Activated CD8-positive, alpha-beta T cell treated with anti-CD3 and anti-CD28 coated beads for 36 hours (primary cell): ENCODE measurements at regions not wholly inside any gene's neighbourhood (a gene's known extent, or its start where the extent isn't known, plus 50 kb on each side); places are given as distances from the start of the nearest gene placed in this dataset.
A peak's percentile ranks its signal among the peaks of the same experiment; 100 is the strongest.

Experiments
- ATAC-seq: fragments of 200-7000 bp; cut with Tn5 transposase; one replicate; pipeline ENCODE4 v1.10.0; 2021; ENCODE audit warnings: mild to moderate bottlenecking, moderate library complexity
- CTCF ChIA-PET: fragments of 350-600 bp; sonication (Branson Sonifier 250); formaldehyde crosslinking; loops from one replicate; lab custom pipeline; 2021; ENCODE audit warnings: antibody characterized with exemption; lab: Charles Lee
- POLR2A ChIA-PET: fragments of 350-600 bp; sonication (Branson Sonifier 250); formaldehyde crosslinking; loops from one replicate; lab custom pipeline; 2021; ENCODE audit warnings: antibody characterized with exemption; lab: Charles Lee
- DNase-seq: peaks from one replicate; pipeline ENCODE4 v3.0.0-alpha.2; 2020
- H3K27ac Mint-ChIP-seq: one replicate; pipeline ENCODE4 v1.8.0; 2021; ENCODE audit warnings: mild to moderate bottlenecking, mixed read lengths
- H3K27me3 Mint-ChIP-seq: one replicate; pipeline ENCODE4 v1.8.0; 2021; ENCODE audit warnings: mixed read lengths
- H3K36me3 Mint-ChIP-seq: one replicate; pipeline ENCODE4 v1.8.0; 2021; ENCODE audit warnings: low read depth, mixed read lengths
- H3K4me1 Mint-ChIP-seq: one replicate; pipeline ENCODE4 v1.8.0; 2021; ENCODE audit warnings: low read depth, mixed read lengths
- H3K4me3 Mint-ChIP-seq: one replicate; pipeline ENCODE4 v1.8.0; 2021; ENCODE audit warnings: mild to moderate bottlenecking, moderate library complexity, mixed read lengths
- H3K9me3 Mint-ChIP-seq: one replicate; pipeline ENCODE4 v1.8.0; 2021; ENCODE audit warnings: mixed read lengths
- intact Hi-C: fragments of 100-400 bp; cut with micrococcal nuclease; formaldehyde crosslinking; loops from one replicate; pipeline ENCODE4 v1.10.0; 2022
- TF ChIP-seq, protein P1 (sequence below): fragments of 200-600 bp; IDR thresholded peaks from one replicate; pipeline ENCODE4 v1.8.0; 2022; ENCODE audit warnings: antibody characterized with exemption, mild to moderate bottlenecking

DNA sequence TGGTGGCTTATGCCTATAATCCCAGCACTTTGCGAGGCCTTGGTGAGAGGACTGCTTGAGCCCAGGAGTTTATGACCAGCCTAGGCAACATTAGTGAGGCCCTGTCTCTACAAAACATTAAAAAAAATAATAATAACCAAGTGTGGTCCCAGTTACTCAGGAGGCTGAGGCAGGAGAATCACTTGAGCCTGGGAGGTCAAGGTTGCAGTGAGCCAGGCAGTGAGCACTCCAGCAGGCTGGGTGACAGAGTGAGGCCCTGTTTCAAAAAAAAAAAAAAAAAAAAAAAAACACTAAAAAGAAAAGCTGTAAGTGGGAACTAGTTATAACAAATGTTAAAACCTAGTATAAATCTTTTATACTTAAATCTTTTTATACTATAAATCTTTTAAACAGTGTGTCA, 146.2 kb upstream of the ITGA4 start:
- intact Hi-C loops: loop anchor here (5.0 kb wide), 1 partner anchor 184 kb away; no protein-coding TSS in a partner anchor
- ATAC-seq (no peak), DNase-seq (peak; percentile 38)
- Mint-ChIP-seq H3K27me3 (no peaks in the 10 kb centered on the region), H3K4me3 (no peak overlapping the region), H3K27ac (peak overlapping the region; percentile 63), H3K9me3 (no peaks in the 10 kb centered on the region), H3K4me1 (peaks cover 51% of the 10 kb centered on the region), H3K36me3 (peaks cover 2% of the 10 kb centered on the region)
- CTCF ChIA-PET: interaction anchor here (0.6 to 4.0 kb wide), 8 partner anchors 8 to 207 kb away, joined by 3 to 19 read pairs (median 5); partner anchors contain the start of gene ITGA4
- POLR2A ChIA-PET: interaction anchor here (0.8 to 4.6 kb wide), 2 partner anchors 12 to 146 kb away, joined by 3 to 26 read pairs; partner anchors contain the start of gene ITGA4
- TF ChIP-seq, protein P1, sequence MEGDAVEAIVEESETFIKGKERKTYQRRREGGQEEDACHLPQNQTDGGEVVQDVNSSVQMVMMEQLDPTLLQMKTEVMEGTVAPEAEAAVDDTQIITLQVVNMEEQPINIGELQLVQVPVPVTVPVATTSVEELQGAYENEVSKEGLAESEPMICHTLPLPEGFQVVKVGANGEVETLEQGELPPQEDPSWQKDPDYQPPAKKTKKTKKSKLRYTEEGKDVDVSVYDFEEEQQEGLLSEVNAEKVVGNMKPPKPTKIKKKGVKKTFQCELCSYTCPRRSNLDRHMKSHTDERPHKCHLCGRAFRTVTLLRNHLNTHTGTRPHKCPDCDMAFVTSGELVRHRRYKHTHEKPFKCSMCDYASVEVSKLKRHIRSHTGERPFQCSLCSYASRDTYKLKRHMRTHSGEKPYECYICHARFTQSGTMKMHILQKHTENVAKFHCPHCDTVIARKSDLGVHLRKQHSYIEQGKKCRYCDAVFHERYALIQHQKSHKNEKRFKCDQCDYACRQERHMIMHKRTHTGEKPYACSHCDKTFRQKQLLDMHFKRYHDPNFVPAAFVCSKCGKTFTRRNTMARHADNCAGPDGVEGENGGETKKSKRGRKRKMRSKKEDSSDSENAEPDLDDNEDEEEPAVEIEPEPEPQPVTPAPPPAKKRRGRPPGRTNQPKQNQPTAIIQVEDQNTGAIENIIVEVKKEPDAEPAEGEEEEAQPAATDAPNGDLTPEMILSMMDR: no peak

DNA sequence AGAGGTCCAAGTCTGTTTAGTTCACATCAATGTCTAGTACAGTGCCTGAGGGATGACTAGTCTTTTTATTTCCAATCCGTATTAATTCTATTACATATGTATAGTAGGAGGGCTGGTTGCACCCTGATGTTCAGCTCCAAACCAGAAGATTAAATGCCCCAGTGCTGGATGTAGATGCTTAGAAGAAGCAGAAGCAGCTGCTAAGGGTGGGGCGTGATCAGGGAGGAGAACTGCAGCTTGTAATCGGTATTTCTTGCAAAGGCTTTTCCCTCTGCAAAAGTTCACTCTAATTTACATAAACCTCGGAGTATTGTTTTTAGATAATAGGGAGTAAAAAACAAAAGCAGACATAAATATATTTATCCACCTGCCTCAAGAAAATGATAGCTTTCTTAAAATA, 145.3 kb upstream of the ITGA4 start:
- peak overlapping the region; percentile 100 for H3K27ac Mint-ChIP-seq
- H3K9me3 Mint-ChIP-seq: no peaks in the 10 kb centered on the region
- peaks cover 45% of the 10 kb centered on the region for H3K4me1 Mint-ChIP-seq
- DNase-seq: peak; percentile 52
- no peaks in the 10 kb centered on the region for H3K27me3 Mint-ChIP-seq
- H3K4me3 Mint-ChIP-seq: peak overlapping the region; percentile 83
- CTCF ChIA-PET: interaction anchor here (1.0 to 4.0 kb wide), 6 partner anchors 11 to 208 kb away, joined by 3 to 19 read pairs (median 6); partner anchors contain the start of gene ITGA4
- peak; percentile 37 for ATAC-seq
- intact Hi-C loops: loop anchor here (2.0 to 5.0 kb wide), 2 partner anchors 145 to 185 kb away; partner anchors contain the start of gene ITGA4
- POLR2A ChIA-PET: interaction anchor here (0.8 to 4.6 kb wide), 3 partner anchors 11 to 145 kb away, joined by 3 to 26 read pairs (median 3); partner anchors contain the start of gene ITGA4
- TF ChIP-seq, protein P1: no peak
- H3K36me3 Mint-ChIP-seq: peaks cover 2% of the 10 kb centered on the region

DNA sequence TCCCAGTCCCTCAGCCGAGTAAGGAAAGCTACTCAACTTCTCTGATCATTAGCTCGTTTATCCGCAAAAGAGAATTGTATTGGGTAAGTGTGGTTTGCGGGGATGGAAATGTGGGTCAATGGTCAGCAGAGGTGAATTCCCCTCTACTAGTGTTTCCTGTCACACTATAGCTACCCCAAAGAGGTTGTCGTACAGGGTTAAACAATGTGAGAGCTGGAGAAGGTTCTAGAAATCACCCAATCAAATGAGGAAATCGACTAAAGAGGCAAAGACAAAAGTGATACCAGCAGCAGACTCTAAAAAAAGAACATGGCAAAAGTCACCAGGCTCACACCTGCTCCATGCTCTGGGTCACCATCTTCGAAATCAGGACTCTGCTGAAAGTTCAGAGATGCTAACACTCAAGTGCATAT, 144.7 kb upstream of the ITGA4 start:
- ChIA-PET CTCF (interaction anchor here (0.5 to 4.0 kb wide), 7 partner anchors 10 to 209 kb away, joined by 3 to 19 read pairs (median 3); partner anchors contain the start of gene ITGA4), POLR2A (interaction anchor here (0.6 to 4.6 kb wide), 4 partner anchors 9 to 145 kb away, joined by 3 to 26 read pairs (median 3); partner anchors contain the start of gene ITGA4)
- Mint-ChIP-seq H3K4me3 (peak overlapping the region; percentile 83), H3K9me3 (no peaks in the 10 kb centered on the region), H3K27me3 (no peaks in the 10 kb centered on the region), H3K36me3 (peaks cover 3% of the 10 kb centered on the region), H3K27ac (peak overlapping the region; percentile 100), H3K4me1 (peaks cover 52% of the 10 kb centered on the region)
- intact Hi-C loops: loop anchor here (2.0 to 5.0 kb wide), 2 partner anchors 144 to 185 kb away; partner anchors contain the start of gene ITGA4
- TF ChIP-seq, protein P1: no peak
- DNase-seq (peak; percentile 78), ATAC-seq (peak; percentile 77)

DNA sequence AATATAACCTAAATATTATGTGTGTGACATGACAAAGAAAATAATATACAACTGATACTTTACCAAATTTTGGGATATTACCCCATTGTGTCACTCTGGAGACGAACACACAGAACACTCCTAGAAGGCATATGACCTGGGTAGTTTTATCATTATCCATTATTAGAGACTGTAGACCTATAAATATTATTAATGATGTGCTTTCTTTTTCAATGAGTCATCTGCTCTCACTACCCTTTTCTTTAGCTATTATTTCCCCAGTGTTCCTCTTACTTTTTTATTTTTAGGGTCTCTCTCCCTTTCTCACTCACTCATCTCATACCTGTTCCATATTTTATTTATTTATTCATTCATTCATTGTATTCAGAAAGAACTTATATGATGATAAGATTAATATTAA, 143.3 kb upstream of the ITGA4 start:
- H3K36me3 Mint-ChIP-seq: peaks cover 5% of the 10 kb centered on the region
- ATAC-seq: no peak
- TF ChIP-seq, protein P1: no peak
- POLR2A ChIA-PET: interaction anchor here (0.6 to 0.7 kb wide), 2 partner anchors 37 to 143 kb away, joined by 3 read pairs; partner anchors contain the start of gene ITGA4
- H3K4me1 Mint-ChIP-seq: peaks cover 48% of the 10 kb centered on the region
- peak overlapping the region; percentile 83 for H3K4me3 Mint-ChIP-seq
- no peaks in the 10 kb centered on the region for H3K27me3 Mint-ChIP-seq
- CTCF ChIA-PET: interaction anchor here (0.7 to 4.0 kb wide), 3 partner anchors 9 to 144 kb away, joined by 3 to 19 read pairs (median 4); partner anchors contain the start of gene ITGA4
- H3K27ac Mint-ChIP-seq: peak overlapping the region; percentile 100
- H3K9me3 Mint-ChIP-seq: no peaks in the 10 kb centered on the region
- intact Hi-C loops: loop anchor here (2.0 to 5.0 kb wide), 2 partner anchors 143 to 187 kb away; partner anchors contain the start of gene ITGA4
- DNase-seq: no peak
